H1 (cell line): ENCODE measurements at regions not wholly inside any gene's neighbourhood (a gene's known extent, or its start where the extent isn't known, plus 50 kb on each side); places are given as distances from the start of the nearest gene placed in this dataset.

Experiments used
- CTCF ChIA-PET: fragments of 300-600 bp; sonication (Branson Sonifier 250); formaldehyde crosslinking; loops from one replicate; lab custom pipeline; 2021; ENCODE audit not compliant: partially characterized antibody; lab: Charles Lee
- POLR2A ChIA-PET: fragments of 300-600 bp; sonication (Branson Sonifier 250); formaldehyde crosslinking; loops from one replicate; lab custom pipeline; 2021; ENCODE audit warnings: inconsistent platforms; ENCODE audit not compliant: partially characterized antibody; lab: Charles Lee
- DNase-seq, 2 experiments: peaks; one replicate each; pipeline versions ENCODE4 v3.0.0 to v3.0.0-alpha.2; 2010 to 2022; ENCODE audit warnings: low spot score in 2 of 2, low read depth in 1 of 2, mixed read lengths in 1 of 2
- FAIRE-seq: peaks from 2 replicates; lab custom pipeline; 2011; peaks lifted over from hg19 to GRCh38; lab: Jason Lieb, UNC
- H2AFZ ChIP-seq: 2 replicates; pipeline ENCODE4 v1.8.1; 2012; ENCODE audit warnings: low read length, inconsistent platforms
- H2AK5ac ChIP-seq: 2 replicates; pipeline ENCODE4 v1.6.1; 2013; ENCODE audit warnings: low read depth, low read length
- H2BK120ac ChIP-seq: replicated peaks from 2 replicates; pipeline ENCODE3; 2013; ENCODE audit warnings: low read depth, low read length, inconsistent platforms
- H2BK12ac ChIP-seq: 2 replicates; pipeline ENCODE4 v1.6.1; 2013; ENCODE audit warnings: low read depth, low read length
- H2BK15ac ChIP-seq: 2 replicates; pipeline ENCODE4 v1.6.1; 2013; ENCODE audit warnings: low read length
- H2BK20ac ChIP-seq: 2 replicates; pipeline ENCODE4 v1.6.1; 2013; ENCODE audit warnings: low read length
- H2BK5ac ChIP-seq: 2 replicates; pipeline ENCODE4 v1.6.1; 2013; ENCODE audit warnings: low read depth, low read length
- H3K14ac ChIP-seq: 2 replicates; pipeline ENCODE4 v1.6.1; 2013; ENCODE audit warnings: inconsistent platforms; ENCODE audit not compliant: insufficient read length
- H3K18ac ChIP-seq: 2 replicates; pipeline ENCODE4 v1.6.1; 2013; ENCODE audit warnings: low read length; ENCODE audit errors: extremely low read depth
- H3K23ac ChIP-seq: 2 replicates; pipeline ENCODE4 v1.6.1; 2013; ENCODE audit warnings: inconsistent platforms; ENCODE audit not compliant: insufficient read length
- H3K23me2 ChIP-seq: 2 replicates; pipeline ENCODE4 v1.6.1; 2013; ENCODE audit warnings: low read depth, low read length
- H3K27ac ChIP-seq: 2 replicates; pipeline ENCODE4 v1.6.1; 2011; ENCODE audit warnings: low read depth, low read length, inconsistent platforms
- H3K27me3 ChIP-seq, 4 experiments: replicated peaks in 1 of 4; 1 replicate in 1 of 4; 2 replicates in 3 of 4; pipeline versions ENCODE4 v1.6.1 to v1.8.1; 2011 to 2013; ENCODE audit warnings: low read length in 3 of 4, mild to moderate bottlenecking in 3 of 4, inconsistent platforms in 2 of 4, mixed read lengths in 2 of 4, moderate library complexity in 1 of 4; ENCODE audit not compliant: control insufficient read depth in 3 of 4, insufficient read depth in 3 of 4; ENCODE audit errors: extremely low read depth in 1 of 4
- H3K36me3 ChIP-seq, 4 experiments: 2 replicates each; pipeline versions ENCODE4 v1.6.1 to v1.8.1; 2011 to 2013; ENCODE audit warnings: mild to moderate bottlenecking in 4 of 4, low read length in 3 of 4, moderate library complexity in 2 of 4, control low read depth in 1 of 4, inconsistent platforms in 1 of 4; ENCODE audit not compliant: insufficient read depth in 4 of 4, control insufficient read depth in 2 of 4
- H3K4ac ChIP-seq: replicated peaks from 2 replicates; pipeline ENCODE3; 2013; ENCODE audit warnings: low read length, low read depth, mixed read lengths, inconsistent platforms; ENCODE audit not compliant: insufficient read length
- H3K4me1 ChIP-seq, 4 experiments: replicated peaks in 1 of 4; 1 replicate in 1 of 4; 2 replicates in 3 of 4; pipeline versions ENCODE4 v1.6.1 to v1.8.1; 2011 to 2013; ENCODE audit warnings: low read length in 3 of 4, inconsistent platforms in 2 of 4, mixed read lengths in 1 of 4; ENCODE audit not compliant: insufficient read depth in 4 of 4, control insufficient read depth in 3 of 4
- H3K4me2 ChIP-seq, 2 experiments: 2 replicates each; pipeline versions ENCODE4 v1.6.1 to v1.8.1; 2011 to 2013; ENCODE audit warnings: low read depth in 2 of 2, low read length in 2 of 2, control low read depth in 1 of 2, inconsistent platforms in 1 of 2, mild to moderate bottlenecking in 1 of 2; ENCODE audit not compliant: insufficient read depth in 1 of 2
- H3K4me3 ChIP-seq, 4 experiments: fragments of 200-600, 300-600 bp in 1 of 4; sonication (generic), shearing (Covaris generic), sonication (Bioruptor Twin) in 1 of 4; 2 replicates each; pipeline versions ENCODE4 v1.5.1 to v1.8.1; 2011 to 2016; ENCODE audit warnings: low read length in 4 of 4, low read depth in 3 of 4, control low read depth in 2 of 4, inconsistent platforms in 2 of 4, mild to moderate bottlenecking in 2 of 4, mixed read lengths in 1 of 4, moderate library complexity in 1 of 4; ENCODE audit not compliant: insufficient read depth in 2 of 4; ENCODE audit errors: extremely low read depth in 1 of 4
- H3K56ac ChIP-seq: replicated peaks from 2 replicates; pipeline ENCODE3; 2013; ENCODE audit warnings: low read depth, mild to moderate bottlenecking, mixed read lengths, low read length, inconsistent platforms; ENCODE audit not compliant: insufficient read length
- H3K79me1 ChIP-seq: 2 replicates; pipeline ENCODE4 v1.6.1; 2013; ENCODE audit warnings: low read depth, low read length, control low read depth
- H3K79me2 ChIP-seq, 2 experiments: 2 replicates each; pipeline versions ENCODE4 v1.6.1 to v1.8.1; 2012 to 2013; ENCODE audit warnings: low read length in 2 of 2, mild to moderate bottlenecking in 2 of 2, inconsistent platforms in 1 of 2; ENCODE audit not compliant: insufficient read depth in 2 of 2, control insufficient read depth in 1 of 2
- H3K9ac ChIP-seq, 4 experiments: replicated peaks in 1 of 4; 1 replicate in 1 of 4; 2 replicates in 3 of 4; pipeline versions ENCODE4 v1.6.1 to v1.8.1; 2011 to 2013; ENCODE audit warnings: low read depth in 3 of 4, low read length in 3 of 4, control low read depth in 2 of 4, mild to moderate bottlenecking in 2 of 4, moderate library complexity in 2 of 4, inconsistent platforms in 1 of 4; ENCODE audit errors: extremely low read depth in 1 of 4
- H3K9me3 ChIP-seq, 2 experiments: 2 replicates each; pipeline versions ENCODE4 v1.6.1 to v1.8.1; 2012 to 2013; ENCODE audit warnings: mild to moderate bottlenecking in 2 of 2, moderate library complexity in 2 of 2, control low read depth in 1 of 2, inconsistent platforms in 1 of 2, low read depth in 1 of 2, low read length in 1 of 2, mixed read lengths in 1 of 2; ENCODE audit not compliant: insufficient read depth in 2 of 2
- H4K20me1 ChIP-seq, 2 experiments: replicated peaks in 1 of 2; 2 replicates each; pipeline versions ENCODE3 to v1.8.1; 2011 to 2013; ENCODE audit warnings: inconsistent platforms in 2 of 2, low read length in 2 of 2, mild to moderate bottlenecking in 1 of 2; ENCODE audit not compliant: insufficient read depth in 2 of 2, control insufficient read depth in 1 of 2
- H4K5ac ChIP-seq: 2 replicates; pipeline ENCODE4 v1.6.1; 2013; ENCODE audit warnings: low read length, low read depth, mixed read lengths, inconsistent platforms; ENCODE audit not compliant: insufficient read length
- H4K8ac ChIP-seq: 2 replicates; pipeline ENCODE4 v1.8.0; 2013; ENCODE audit warnings: mild to moderate bottlenecking, moderate library complexity, low read length, inconsistent platforms; ENCODE audit not compliant: insufficient read depth; ENCODE audit errors: extremely low read depth
- H4K91ac ChIP-seq: replicated peaks from 2 replicates; pipeline ENCODE3; 2013; ENCODE audit warnings: low read length, mixed read lengths, inconsistent platforms; ENCODE audit not compliant: insufficient read length
- ATF2 ChIP-seq: IDR thresholded peaks from 2 replicates; pipeline ENCODE4 v1.6.1; 2012; ENCODE audit warnings: low read length, inconsistent platforms
- CTBP2 ChIP-seq: IDR thresholded peaks from 2 replicates; pipeline ENCODE4 v1.7.0; 2011; ENCODE audit warnings: borderline replicate concordance, mild to moderate bottlenecking, moderate library complexity, mixed read lengths, low read length; ENCODE audit not compliant: insufficient read depth, insufficient read length
- RAD21 ChIP-seq, 2 experiments: IDR thresholded peaks in 1 of 2; conservative IDR thresholded peaks in 1 of 2; 2 replicates each; pipeline ENCODE4 v1.6.1; 2011; ENCODE audit warnings: low read depth in 2 of 2, low read length in 2 of 2, improper control_type of control experiment in 1 of 2, inconsistent platforms in 1 of 2, mild to moderate bottlenecking in 1 of 2, moderate library complexity in 1 of 2
- SP1 ChIP-seq: IDR thresholded peaks from 2 replicates; pipeline ENCODE4 v1.6.1; 2011; ENCODE audit warnings: low read depth, low read length
- TCF12 ChIP-seq: IDR thresholded peaks from 2 replicates; pipeline ENCODE4 v1.6.1; 2011; ENCODE audit warnings: low read depth, mild to moderate bottlenecking, low read length
- WGBS, 2 experiments: shearing (Covaris generic) in 1 of 2; methylation state at CpG; one replicate each; pipeline versions ENCODE4 v1.1.6 to v1.1.7; 2013 to 2015; ENCODE audit warnings: low lambda C conversion rate in 2 of 2, mixed read lengths in 2 of 2, inconsistent platforms in 1 of 2, low coverage in 1 of 2, missing lambda C conversion rate in 1 of 2; ENCODE audit not compliant: insufficient replicate concordance in 2 of 2, insufficient coverage in 1 of 2, insufficient read length in 1 of 2; ENCODE audit errors: extremely low coverage in 1 of 2, missing lambda C conversion rate in 1 of 2; 5-methylcytosine and 5-hydroxymethylcytosine counted together
- TF ChIP-seq, protein P1 (sequence below): IDR thresholded peaks from 2 replicates; pipeline ENCODE4 v1.6.1; 2012; ENCODE audit warnings: inconsistent platforms

GRCh38 chr2:217398101-217398500 is 538.2 kb upstream of the TNP1 start:
- Histone ChIP-seq H2BK5ac (no peak overlapping the region), H4K20me1 (no peaks in the 10 kb centered on the region), H2BK20ac (no peak overlapping the region), H3K23ac (no peak overlapping the region), H3K56ac (no peak overlapping the region), H4K8ac (no peak overlapping the region), H3K4ac (no peak overlapping the region), H2BK15ac (no peak overlapping the region), H3K23me2 (no peaks in the 10 kb centered on the region), H4K5ac (no peak overlapping the region), H3K9ac (no peak overlapping the region), H2AFZ (no peak overlapping the region), H3K4me1 (peaks cover 0 to 3% (median 0%) of the 10 kb centered on the region in 4 experiments; a peak in 1 of 7 replicates), H3K4me3 (no peak overlapping the region), H3K4me2 (no peak overlapping the region), H3K79me1 (no peaks in the 10 kb centered on the region), H2AK5ac (no peak overlapping the region), H3K18ac (no peak overlapping the region), H3K27me3 (no peaks in the 10 kb centered on the region), H3K27ac (no peak overlapping the region), H4K91ac (no peak overlapping the region), H3K79me2 (no peaks in the 10 kb centered on the region), H2BK120ac (no peak overlapping the region), H2BK12ac (no peak overlapping the region), H3K36me3 (no peaks in the 10 kb centered on the region), H3K9me3 (no peaks in the 10 kb centered on the region), H3K14ac (no peak overlapping the region)
- WGBS, 2 experiments, result 91% methylated on average over 7 of the region's 7 CpGs; no CpG with 5 or more reads in 1 of the 2 experiments
- CTCF ChIA-PET, result no interaction called here
- POLR2A ChIA-PET, result no interaction called here
- DNase-seq, result no peak
- TF ChIP-seq SP1, result no peak
- TF ChIP-seq RAD21 (IDR thresholded peaks at IDR 0.05 in 1 of 2, conservative IDR thresholded peaks at IDR 0.05 in 1 of 2; ENCODE audit: low read depth in 2 of 2, low read length in 2 of 2), result no peak
- TF ChIP-seq ATF2, result no peak
- TF ChIP-seq, protein P1, sequence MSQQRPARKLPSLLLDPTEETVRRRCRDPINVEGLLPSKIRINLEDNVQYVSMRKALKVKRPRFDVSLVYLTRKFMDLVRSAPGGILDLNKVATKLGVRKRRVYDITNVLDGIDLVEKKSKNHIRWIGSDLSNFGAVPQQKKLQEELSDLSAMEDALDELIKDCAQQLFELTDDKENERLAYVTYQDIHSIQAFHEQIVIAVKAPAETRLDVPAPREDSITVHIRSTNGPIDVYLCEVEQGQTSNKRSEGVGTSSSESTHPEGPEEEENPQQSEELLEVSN, result no peak
- no peak for TF ChIP-seq CTBP2
- TF ChIP-seq TCF12, result no peak
- no peak for FAIRE-seq
